ENCODE measurements at regions not wholly inside any gene's neighbourhood (a gene's known extent, or its start where the extent isn't known, plus 50 kb on each side); places are given as distances from the start of the nearest gene placed in this dataset.

GRCh38 chr7:84261509-84261908 is 66.9 kb upstream of the SEMA3A start:
- WGBS, 3 donors = 58 to 75% (median 59%) methylated on average over 4 of the region's 4 CpGs
- no peaks in the 10 kb centered on the region for H3K9me3 ChIP-seq
- ATAC-seq = no peak
- no peaks in the 10 kb centered on the region for H3K4me1 ChIP-seq
- H3K27me3 ChIP-seq (ENCODE audit: insufficient read depth in 3 of 3, low read length in 2 of 3) = no peaks in the 10 kb centered on the region
- no peak overlapping the region for H3K4me3 ChIP-seq
- no peaks in the 10 kb centered on the region for H3K36me3 ChIP-seq (ENCODE audit: insufficient read depth in 1 of 2, low read depth in 1 of 2)
- H3K27ac ChIP-seq = no peak overlapping the region
- DNase-seq = no peak
- intact Hi-C loops (cut with DNase I) = no loop called here
- TF ChIP-seq CTCF (IDR thresholded peaks at IDR 0.05) = no peak

- H3K4me1 ChIP-seq = no peaks in the 10 kb centered on the region
- H3K27me3 ChIP-seq (ENCODE audit: insufficient read depth in 3 of 3, low read length in 2 of 3) = no peaks in the 10 kb centered on the region
- intact Hi-C loops (cut with DNase I) = no loop called here
- no peak overlapping the region for H3K27ac ChIP-seq
- no peak for DNase-seq
- H3K9me3 ChIP-seq = no peaks in the 10 kb centered on the region
- no peak overlapping the region for H3K4me3 ChIP-seq
- no peak for ATAC-seq
- no peaks in the 10 kb centered on the region for H3K36me3 ChIP-seq (ENCODE audit: insufficient read depth in 1 of 2, low read depth in 1 of 2)
- no peak for TF ChIP-seq CTCF (IDR thresholded peaks at IDR 0.05)
Measured at GRCh38 chr7:84258628-84259027, 64.0 kb upstream of the SEMA3A start.

- Histone ChIP-seq H3K27ac (no peak overlapping the region), H3K36me3 (ENCODE audit: insufficient read depth in 1 of 2, low read depth in 1 of 2) (no peaks in the 10 kb centered on the region), H3K4me3 (no peak overlapping the region), H3K4me1 (no peaks in the 10 kb centered on the region), H3K9me3 (no peaks in the 10 kb centered on the region), H3K27me3 (ENCODE audit: insufficient read depth in 3 of 3, low read length in 2 of 3) (no peaks in the 10 kb centered on the region)
- WGBS, 3 donors = 22 to 26% (median 23%) methylated on average over 2 of the region's 2 CpGs
- TF ChIP-seq CTCF (IDR thresholded peaks at IDR 0.05) = no peak
- intact Hi-C loops (cut with DNase I) = no loop called here
- DNase-seq (no peak), ATAC-seq (no peak)
Measured at GRCh38 chr7:84256571-84256971, 62.0 kb upstream of the SEMA3A start.

- DNase-seq (no peak), ATAC-seq (no peak)
- Histone ChIP-seq H3K4me1 (no peaks in the 10 kb centered on the region), H3K27ac (no peak overlapping the region), H3K27me3 (ENCODE audit: insufficient read depth in 3 of 3, low read length in 2 of 3) (no peaks in the 10 kb centered on the region), H3K4me3 (no peak overlapping the region), H3K9me3 (no peaks in the 10 kb centered on the region), H3K36me3 (ENCODE audit: insufficient read depth in 1 of 2, low read depth in 1 of 2) (no peaks in the 10 kb centered on the region)
- TF ChIP-seq CTCF (IDR thresholded peaks at IDR 0.05) = no peak
- 63 to 71% (median 67%) methylated on average over 3 of the region's 3 CpGs for WGBS, 3 donors
- intact Hi-C loops (cut with DNase I) = no loop called here
Measured at GRCh38 chr7:84251277-84251781, 56.7 kb upstream of the SEMA3A start.

- H3K27ac ChIP-seq = no peak overlapping the region
- intact Hi-C loops (cut with DNase I) = no loop called here
- H3K9me3 ChIP-seq = no peaks in the 10 kb centered on the region
- ATAC-seq = no peak
- H3K36me3 ChIP-seq (ENCODE audit: insufficient read depth in 1 of 2, low read depth in 1 of 2) = no peaks in the 10 kb centered on the region
- DNase-seq = no peak
- H3K27me3 ChIP-seq (ENCODE audit: insufficient read depth in 3 of 3, low read length in 2 of 3) = no peaks in the 10 kb centered on the region
- TF ChIP-seq CTCF (IDR thresholded peaks at IDR 0.05) = no peak
- H3K4me1 ChIP-seq = no peaks in the 10 kb centered on the region
- H3K4me3 ChIP-seq = no peak overlapping the region
Measured at GRCh38 chr7:84250452-84250851, 55.9 kb upstream of the SEMA3A start.
